GM19468 (cell line): ENCODE measurements at regions not wholly inside any gene's neighbourhood (a gene's known extent, or its start where the extent isn't known, plus 50 kb on each side); places are given as distances from the start of the nearest gene placed in this dataset.
"Not testable (repeated sequence)": the region's sequence is repeated elsewhere in the genome, so short reads cannot be mapped to it uniquely, and the experiment has no call there.

ENCODE experiments used
- ATAC-seq: cut with Tn5 transposase; IDR thresholded peaks from one replicate; pipeline ENCODE4 v1.9.1; 2021; ENCODE audit warnings: mild to moderate bottlenecking, moderate library complexity, moderate number of reproducible peaks; ENCODE audit not compliant: unreplicated experiment; ENCODE audit errors: extremely low read depth

DNA sequence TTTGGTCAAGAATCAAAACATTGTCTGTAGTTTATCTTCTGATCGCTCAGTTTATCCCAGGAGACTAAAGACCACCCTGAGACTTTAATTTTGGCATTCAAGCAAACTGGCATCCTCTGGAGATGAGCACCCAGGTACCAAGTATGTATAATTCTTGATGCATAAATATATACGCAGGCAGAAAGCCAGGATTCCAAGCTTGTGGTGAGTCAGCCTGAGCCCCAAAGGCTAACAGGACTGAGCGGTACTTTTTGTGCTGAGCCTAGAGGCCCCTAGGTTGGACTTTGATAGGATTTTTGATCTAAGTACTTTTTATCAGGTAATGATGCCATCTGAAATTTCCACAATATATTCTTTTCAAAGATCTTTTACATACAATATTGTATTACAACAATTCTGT is 301.3 kb downstream of the TFAP2B start:
- no peak for ATAC-seq

DNA sequence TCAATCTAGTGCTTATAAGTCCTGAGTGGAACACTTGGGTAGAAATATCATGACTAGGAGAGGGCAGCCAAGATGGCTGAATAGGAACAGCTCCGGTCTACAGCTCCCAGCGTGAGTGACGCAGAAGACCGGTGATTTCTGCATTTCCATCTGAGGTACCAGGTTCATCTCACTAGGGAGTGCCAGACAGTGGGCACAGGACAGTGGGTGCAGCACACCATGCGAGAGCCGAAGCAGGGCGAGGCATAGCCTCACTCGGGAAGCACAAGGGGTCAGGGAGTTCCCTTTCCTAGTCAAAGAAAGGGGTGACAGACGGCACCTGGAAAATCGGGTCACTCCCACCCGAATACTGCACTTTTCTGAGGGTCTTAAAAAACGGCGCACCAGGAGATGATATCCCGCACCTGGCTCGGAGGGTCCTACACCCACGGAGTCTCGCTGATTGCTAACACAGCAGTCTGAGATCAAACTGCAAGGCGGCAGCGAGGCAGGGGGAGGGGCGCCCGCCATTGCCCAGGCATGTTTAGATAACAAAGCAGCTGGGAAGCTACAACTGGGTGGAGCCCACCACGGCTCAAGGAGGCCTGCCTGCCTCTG is 302.8 kb downstream of the TFAP2B start:
- not testable (repeated sequence) for ATAC-seq

DNA sequence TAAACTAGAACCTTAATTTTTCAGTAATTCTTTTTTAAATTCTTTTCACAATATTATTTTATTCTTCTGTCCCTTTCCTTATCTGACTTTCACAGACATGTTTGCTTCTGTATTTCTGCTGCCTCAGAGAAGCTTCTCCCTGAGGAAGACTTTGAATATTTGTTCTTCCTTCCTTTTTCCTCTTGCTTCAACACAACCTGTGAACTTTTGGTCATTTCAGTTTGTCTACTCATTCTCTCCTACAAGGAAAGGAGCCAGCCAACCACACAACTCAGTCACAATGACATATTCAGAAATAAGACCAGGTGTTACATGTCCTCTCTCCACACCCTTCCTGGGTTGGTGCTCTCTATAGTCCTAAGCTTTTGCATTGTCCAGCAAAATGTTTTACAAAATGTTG is 310.4 kb downstream of the TFAP2B start:
- no peak for ATAC-seq

DNA sequence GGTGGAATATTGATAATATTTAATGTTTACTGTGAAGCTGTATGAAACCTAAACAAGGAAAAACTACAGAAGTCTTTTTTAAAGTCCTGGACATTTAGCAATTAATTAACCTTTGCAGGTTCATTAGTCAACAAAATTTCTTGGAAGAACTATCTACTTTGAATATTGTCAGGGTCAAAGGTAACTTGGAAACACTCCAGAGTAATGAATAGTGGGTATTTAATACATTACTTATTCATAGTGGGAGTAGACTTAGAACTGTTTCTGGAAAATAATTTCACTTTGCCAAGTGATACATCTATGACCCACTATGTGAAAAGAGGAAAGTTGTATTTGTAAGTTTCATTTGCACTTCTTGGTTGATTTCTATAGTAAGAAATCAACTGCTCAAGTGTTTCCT is 319.1 kb downstream of the TFAP2B start:
- no peak for ATAC-seq

DNA sequence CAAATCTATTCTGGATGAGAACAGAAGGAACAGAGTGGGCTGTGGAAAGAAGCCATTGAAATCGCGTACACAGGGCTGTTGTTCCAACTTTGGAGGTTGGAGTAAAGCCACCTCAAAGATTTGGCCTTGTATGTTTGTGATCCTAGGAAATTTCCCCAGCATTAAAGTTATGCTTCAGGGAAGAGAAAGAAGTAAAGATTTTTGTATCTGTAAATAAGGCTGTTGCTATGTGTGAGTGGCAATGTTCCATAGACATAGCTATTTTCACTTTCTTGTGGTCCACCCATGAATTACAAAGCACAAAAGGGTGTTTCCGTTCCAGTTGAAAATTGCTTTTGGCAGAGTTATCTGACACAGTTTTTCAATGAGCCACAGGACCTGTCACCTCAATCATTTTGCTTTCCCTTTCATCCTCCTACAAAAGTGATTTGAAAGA is 321.3 kb downstream of the TFAP2B start:
- no peak for ATAC-seq

DNA sequence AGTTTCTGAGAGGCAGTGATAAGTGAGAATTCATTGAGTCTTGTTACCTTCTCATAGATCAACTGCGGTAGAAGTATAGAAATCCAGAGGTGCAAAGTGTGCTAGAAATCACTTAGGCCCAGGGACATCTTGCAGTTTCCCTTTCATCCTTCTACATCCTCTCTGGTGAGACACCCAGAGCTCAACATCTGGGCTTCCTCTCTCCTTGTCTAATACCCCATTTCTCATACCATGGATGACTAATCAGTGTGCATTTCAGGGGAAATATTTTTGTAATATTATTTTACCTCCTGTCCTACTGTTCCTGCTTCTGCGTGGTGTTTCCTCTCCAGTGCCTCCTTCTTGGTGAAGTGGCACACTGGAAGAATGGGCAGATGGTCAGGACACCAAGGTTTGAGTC is 322.4 kb downstream of the TFAP2B start:
- ATAC-seq: no peak

DNA sequence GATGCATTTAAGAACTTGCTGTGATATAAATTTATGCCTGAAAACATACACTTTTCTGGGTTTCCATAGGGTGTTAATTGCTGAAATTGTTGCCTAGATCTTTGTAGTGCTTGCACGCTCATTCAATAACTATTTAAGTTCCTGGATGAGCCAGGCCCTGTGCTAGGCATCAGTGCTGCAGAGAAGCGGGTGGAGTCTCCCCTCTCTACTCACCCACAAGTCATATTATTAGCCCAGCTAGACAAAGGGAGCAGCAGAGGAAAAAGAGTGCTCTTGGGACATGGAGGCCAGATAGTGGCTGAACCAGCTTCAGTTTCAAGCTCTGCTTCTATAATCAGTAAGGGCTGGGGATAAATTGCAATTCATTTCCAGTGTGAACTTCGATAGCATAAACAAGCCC is 329.1 kb downstream of the TFAP2B start:
- no peak for ATAC-seq

DNA sequence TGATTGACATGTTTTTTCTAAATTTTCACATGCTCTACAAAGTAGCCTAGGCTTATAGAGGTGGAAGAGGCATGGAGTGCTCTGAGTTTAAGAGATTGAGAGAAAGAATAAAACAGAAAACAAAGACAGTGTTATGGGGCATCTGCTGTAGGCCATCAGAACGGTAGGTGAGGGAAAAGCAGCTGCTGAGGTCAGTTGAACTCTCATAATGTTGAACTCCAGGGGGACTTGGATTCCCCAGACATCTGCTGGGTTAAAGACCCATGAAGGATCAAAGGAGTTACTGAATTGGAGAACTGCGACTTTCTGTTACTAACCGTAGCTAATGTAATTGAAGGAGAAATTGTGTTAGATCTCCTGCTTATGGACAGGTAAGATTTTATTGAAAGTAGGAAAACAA is 333.9 kb downstream of the TFAP2B start:
- ATAC-seq: no peak

DNA sequence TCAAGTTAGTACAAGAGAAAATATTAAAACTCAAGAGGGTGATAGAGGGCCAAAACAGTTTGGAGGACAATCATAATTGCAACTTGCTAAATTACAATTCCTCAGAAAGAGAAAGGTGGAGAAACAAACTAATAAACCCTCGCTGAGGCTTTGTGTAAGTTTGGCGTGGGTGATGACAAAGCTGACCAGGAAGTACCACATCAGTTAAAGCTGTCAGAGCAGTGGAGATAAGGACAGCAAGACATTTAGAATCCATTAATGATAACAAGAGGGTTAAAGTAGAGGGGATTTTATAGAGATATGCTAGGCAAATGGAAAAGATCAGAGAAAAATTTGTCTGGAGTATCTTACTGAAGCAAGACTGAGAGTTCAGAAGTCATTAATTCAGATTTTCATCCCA is 334.4 kb downstream of the TFAP2B start:
- ATAC-seq: no peak

DNA sequence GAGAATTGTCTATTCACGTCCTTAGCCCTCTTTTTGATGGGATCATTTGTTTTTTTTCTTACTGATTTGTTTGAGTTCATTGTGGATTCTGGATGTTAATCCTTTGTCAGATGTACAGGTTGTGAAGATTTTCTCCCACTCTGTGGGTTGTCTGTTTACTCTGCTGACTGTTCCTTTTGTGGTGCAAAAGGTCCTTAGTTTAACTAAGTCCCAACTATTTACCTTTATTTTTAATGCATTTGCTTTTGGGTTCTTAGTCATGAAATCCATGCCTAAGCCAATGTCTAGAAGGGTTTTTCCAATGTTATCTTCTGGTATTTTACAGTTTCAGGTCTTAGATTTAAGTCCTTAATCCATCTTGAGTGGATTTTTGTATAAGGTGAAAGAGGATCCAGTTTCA is 336.3 kb downstream of the TFAP2B start:
- ATAC-seq: not testable (repeated sequence)

DNA sequence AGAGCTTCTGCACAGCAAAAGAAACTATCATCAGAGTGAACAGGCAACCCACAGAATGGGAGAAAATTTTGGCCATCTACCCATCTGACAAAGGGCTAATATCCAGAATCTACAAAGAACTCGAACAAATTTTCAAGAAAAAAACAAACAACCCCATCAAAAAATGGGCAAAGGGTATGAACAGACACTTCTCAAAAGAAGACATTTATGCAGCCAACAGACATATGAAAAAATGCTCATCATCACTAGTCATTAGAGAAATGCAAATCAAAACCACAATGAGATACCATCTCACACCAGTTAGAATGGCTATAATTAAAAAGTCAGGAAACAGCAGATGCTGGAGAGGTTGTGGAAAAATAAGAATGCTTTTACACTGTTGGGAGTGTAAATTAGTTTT is 340.6 kb downstream of the TFAP2B start:
- not testable (repeated sequence) for ATAC-seq

DNA sequence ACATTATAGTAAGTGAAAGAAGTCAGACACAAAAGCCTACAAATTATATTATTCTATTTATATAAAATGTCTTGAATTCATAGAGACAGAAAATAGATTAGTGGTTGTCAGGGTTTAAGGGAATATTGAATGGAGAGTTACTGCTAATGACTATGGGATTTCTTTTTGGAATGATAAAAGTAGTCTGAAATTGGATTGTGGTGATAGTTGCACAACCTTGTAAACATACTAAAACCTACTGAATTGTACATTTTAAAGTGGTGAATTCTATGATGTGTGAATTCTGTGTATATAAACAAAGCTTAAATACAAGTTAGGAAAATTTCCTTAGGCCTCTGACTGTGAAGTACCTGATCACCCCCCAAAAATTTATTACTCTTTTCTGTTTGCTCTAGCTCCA is 343.1 kb downstream of the TFAP2B start:
- ATAC-seq: no peak

DNA sequence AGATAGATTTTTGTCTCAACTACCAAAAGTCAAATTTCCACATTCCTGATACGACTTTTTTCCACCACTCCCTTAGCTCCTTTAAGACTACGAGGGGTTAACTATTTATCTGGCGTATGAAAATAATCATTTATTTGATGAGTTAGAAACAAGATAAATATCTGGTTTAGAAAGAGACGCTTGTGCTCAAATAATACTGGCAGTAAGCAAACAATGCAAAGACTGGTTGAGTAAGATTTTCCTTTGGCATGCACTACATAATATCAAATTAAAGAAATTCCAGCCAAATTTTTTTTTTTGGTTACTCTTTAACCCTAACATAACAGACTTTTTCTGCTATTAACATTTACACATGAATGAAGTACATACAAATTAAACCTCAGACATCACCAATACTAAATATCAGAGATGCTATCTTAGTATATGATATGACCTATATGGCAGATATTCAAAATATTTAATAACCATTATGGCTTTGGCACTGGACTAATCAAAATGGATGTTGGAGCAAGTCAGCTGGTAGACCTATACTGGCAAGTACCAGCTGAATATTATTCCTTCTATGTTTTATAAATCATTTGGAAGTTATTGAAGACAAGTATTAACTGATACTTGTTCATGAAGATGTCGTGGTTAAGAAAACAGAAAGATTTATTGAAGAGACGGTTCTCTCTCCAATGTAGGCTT is 345.3 kb downstream of the TFAP2B start:
- ATAC-seq: no peak

DNA sequence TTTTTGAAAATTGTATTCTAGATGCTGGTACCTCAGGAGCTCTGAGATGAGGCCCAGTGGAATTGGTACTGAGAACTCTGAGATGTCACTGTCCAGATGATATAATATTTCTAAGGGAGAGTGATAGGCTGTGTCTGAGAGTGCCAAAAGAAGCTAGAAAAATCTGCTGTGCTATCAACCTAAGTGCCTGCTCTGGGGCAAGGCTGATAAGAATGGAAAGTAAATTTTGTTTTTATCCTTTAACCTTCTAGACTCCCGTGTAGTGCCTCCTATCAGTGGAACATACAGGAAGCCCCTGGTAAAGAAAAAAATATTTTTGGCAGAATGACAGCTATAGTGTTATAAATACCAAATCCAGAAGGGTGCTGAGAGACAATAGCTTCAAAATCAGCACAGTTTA is 348.2 kb downstream of the TFAP2B start:
- no peak for ATAC-seq

DNA sequence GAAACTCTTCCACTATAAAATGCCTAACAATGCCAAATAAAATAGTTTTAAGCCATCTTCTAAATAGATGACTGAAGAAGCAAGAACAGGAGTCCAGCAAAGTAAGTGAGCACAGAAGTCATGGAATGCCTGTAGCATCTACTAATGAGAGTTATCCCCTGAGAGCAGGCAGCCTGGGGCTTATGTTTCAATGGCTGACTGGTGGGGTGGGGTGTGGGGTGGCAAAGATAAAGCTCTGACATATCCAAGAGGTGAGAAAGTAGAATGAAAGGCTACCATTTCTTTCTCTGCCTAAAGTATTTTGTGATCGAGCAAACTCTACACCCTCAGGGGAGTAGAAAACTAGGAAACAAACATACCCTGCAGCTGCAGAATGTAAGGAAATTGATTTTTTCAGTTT is 348.8 kb downstream of the TFAP2B start:
- no peak for ATAC-seq

DNA sequence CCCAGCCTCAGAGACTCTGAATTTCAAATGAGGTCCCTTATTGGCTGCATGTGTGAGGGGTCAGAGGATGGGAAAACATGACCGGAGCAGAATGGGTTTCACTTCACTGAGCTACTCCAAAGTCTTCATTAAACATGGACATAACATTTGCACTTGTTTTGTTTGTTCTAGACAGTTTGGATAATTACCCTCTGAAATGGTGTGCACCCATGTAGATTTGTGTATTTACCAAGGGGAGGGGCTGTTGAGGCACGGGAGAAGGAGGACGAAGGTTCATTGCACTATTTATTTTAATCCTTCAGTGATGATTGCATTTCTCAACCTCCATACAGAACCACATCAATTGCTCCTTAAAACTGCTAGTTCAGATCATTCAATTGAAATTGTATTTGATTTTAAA is 364.2 kb downstream of the TFAP2B start:
- no peak for ATAC-seq

DNA sequence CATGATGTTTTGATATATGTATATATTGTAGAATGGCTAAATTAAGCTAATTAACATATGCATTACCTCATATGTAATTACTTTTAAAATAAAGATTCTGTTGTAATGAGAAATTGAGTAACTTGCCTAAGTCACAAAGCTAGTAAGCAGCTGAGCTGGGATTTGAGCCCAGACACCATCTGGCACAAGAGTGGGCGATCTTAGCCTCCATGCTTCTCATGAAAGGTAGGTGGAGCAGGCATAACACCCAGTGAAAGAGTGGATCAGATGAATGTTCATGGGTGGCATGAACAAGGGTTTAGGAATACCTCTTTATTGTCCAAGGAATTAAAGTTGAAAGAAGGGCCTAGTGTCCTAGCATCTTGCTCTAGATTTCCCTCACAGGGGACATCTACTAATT is 365.4 kb downstream of the TFAP2B start:
- ATAC-seq: no peak

DNA sequence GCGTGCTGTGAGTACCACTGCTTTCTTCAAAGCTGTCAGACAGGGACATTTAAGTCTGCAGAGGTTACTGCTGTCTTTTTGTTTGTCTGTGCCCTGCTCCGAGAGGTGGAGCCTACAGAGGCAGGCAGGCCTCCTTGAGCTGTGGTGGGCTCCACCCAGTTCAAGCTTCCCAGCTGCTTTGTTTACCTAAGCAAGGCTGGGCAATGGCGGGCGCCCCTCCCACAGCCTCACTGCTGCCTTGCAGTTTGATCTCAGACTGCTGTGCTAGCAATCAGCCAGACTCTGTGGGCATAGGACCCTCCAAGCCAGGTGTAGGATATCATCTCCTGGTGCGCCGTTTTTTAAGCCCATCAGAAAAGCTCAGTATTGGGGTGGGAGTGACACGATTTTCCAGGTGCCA is 374.5 kb downstream of the TFAP2B start:
- not testable (repeated sequence) for ATAC-seq

DNA sequence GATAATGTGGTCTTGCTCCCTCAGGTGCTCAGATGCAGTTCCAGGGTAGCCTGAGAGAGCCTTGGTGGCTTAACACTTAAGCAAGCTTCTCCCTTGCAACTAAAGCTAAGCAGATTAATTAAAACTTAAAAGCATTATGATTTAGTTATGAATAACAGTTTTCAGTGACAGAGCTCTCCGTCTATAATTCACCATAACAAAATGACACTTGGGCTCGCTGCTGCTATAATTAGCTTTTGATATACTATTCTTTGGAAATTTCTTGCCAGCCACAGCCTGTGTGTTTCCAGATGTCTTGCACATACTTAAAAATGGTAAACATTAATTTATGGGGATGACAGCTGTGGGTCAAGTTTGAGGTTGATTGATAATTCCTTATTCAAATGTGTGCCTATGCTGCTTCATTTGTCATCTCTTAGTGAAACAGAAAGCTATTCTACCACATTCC is 380.5 kb downstream of the TFAP2B start:
- ATAC-seq: no peak

DNA sequence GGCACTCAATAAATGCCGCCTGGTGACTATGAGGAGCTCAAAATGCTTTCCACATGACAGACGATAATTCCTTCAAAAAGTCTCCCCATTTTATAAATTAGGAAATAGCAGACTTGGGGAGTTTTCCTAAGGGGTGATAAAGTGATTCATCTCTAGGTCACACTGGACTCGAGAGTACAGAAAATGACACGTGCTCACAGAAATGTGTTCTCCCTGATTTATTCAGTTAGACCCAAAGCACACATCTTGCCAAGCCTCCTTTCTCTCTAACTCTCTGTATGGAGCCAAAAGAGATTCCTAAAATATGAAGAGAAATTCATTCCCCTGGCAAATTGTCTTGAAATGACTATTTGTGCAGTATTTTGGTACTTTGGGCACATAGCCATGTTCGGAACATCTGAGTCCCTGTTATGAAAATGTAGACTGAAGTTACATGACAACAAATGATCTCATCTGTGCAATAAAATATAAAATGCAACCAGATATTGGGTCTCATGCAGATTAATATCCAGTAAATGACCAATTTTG is 381.1 kb downstream of the TFAP2B start:
- ATAC-seq: no peak

DNA sequence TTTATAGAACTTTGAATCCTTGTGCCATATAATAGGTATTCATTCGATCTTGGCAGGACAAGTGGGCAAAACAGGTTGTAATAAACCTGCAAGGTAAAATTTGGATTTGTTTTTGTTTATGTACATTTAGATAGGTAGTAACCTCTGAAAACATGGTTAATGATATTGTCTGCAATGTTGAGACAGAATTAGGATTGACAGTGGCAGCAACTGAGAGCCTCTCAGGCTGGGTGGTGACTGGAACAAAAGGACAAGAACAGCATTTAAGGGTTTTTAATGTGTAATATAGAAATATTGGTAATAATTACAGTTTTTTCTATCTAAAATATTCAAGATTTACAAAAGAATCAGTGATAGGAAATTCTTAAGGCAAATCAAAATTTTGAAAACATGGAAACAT is 382.0 kb downstream of the TFAP2B start:
- no peak for ATAC-seq

DNA sequence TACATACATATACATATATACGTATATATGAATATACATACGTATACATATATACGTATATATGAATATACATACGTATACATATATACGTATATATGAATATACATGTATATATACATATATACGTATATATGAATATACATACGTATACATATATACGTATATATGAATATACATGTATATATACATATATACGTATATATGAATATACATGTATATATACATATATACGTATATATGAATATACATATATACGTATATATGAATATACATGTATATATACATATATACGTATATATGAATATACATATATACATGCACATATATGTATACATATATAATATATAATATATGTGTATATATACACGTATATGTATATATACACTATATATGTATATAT is 384.0 kb downstream of the TFAP2B start:
- not testable (repeated sequence) for ATAC-seq
